GM21786 (cell line): ENCODE measurements at regions not wholly inside any gene's neighbourhood (a gene's known extent, or its start where the extent isn't known, plus 50 kb on each side); places are given as distances from the start of the nearest gene placed in this dataset.
"Not testable (repeated sequence)": the region's sequence is repeated elsewhere in the genome, so short reads cannot be mapped to it uniquely, and the experiment has no call there.

Experiments
- ATAC-seq: cut with Tn5 transposase; IDR thresholded peaks from one replicate; pipeline ENCODE4 v1.9.1; 2021; ENCODE audit not compliant: unreplicated experiment

DNA sequence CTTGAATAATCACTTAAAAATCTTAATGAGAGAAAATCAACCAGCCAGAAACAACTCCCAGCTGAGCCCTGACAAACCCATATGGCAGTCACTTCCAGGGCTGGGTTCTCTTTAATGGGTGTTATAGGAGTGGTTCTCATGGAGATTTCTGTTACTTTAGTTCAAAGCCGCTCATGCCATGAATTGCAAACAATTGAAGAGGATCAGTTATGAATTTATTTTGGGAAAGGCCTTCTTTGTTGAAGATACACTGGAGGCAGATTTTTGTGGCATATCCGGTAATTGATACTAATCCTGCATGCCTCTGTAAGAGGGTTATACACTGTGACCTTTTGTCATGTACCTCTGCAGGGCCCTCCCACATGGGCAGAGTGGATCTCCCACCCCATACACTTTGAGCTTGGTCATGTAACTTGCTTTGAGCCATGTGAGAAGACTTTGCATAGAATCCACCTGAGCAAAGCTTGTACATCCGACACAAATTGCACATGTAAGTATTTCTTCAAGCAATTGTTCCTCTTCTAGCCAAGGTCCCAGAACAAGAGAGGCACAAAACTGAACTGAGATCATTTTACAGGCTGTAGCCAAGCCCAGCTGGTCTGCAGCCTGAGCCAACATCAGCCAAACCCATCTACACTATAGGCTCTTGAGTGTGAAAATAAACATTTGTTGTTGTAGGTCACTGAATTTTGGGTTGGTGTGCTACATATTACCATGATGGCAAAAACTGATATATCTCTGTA, 492.3 kb downstream of the PREX1 start:
- no peak for ATAC-seq

- no peak for ATAC-seq
Measured at GRCh38 chr20:48333707-48334106, 494.1 kb downstream of the PREX1 start.

- ATAC-seq = no peak
Measured at GRCh38 chr20:48332555-48332954, 495.2 kb downstream of the PREX1 start.

- no peak for ATAC-seq
Measured at GRCh38 chr20:48331518-48332286, 496.1 kb downstream of the PREX1 start.

GRCh38 chr20:48329676-48330664, 497.8 kb downstream of the PREX1 start:
- ATAC-seq = no peak

DNA sequence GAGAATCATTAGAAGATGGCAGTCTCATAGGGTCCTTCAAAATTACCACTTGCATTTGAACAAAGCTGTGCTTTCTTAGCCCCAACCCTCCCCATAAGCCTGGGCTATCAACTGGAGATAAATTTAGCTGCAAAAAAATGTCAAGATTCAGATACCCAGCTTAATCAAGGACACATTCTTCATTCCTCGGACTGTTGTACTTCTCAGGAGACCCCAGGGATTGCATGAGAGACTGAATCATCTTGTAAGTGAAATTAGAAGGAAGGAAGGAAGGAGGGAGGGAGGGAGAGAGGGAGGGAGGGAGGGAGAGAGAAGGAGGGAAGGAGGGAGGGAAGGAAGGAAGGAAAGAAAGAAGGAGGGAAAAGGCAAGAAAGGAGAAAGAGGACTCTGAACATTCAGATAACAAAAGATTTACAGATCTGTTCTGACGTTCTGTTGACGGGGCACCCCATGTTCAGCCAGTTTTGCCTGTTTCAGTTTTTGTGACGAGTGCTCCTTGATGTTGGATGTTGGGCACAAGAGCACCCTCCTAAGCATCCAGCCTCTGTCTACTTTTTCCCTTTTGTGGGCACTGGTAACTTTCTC, 498.7 kb downstream of the PREX1 start:
- no peak for ATAC-seq

DNA sequence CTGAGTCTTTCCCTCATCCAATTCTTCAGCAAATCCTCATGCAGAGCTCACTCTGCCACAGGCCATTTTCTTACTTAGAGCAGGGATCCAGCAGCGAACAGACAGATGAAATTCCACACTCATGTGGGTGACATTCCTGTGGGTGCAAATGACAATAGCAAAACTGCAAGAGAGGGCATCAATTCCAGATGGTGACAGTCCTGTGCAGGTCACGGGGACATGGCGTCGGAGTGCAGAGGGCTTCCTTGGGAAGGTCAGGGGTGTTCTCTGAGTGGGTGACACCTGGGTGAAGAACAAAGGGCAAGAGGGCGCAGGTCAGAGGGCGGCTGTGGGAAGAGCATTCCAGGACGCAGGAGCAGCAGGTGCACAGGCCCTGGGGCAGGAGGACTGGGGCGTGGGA, 500.0 kb downstream of the PREX1 start:
- ATAC-seq = not testable (repeated sequence)

DNA sequence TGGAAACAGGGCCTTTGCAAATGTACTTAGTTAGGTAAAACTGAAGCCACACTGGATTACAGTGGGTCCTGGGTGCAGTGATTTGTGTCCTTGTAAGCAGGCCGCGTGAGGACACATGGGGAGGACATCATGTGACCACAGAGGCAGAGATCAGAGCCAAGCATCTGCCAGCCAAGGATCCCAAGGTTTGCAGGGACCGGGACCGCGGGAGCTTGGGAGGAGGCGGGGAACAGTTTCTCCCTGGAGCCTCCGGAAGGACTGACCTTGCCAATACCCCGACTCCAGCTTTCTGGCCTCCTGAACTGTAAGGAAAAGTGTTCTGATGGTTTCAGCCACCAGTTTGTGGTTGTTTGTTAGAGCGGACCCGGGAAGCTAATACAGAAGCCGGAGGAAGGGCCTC, 500.9 kb downstream of the PREX1 start:
- no peak for ATAC-seq

- no peak for ATAC-seq
Measured at GRCh38 chr20:48326434-48326691, 501.4 kb downstream of the PREX1 start.

DNA sequence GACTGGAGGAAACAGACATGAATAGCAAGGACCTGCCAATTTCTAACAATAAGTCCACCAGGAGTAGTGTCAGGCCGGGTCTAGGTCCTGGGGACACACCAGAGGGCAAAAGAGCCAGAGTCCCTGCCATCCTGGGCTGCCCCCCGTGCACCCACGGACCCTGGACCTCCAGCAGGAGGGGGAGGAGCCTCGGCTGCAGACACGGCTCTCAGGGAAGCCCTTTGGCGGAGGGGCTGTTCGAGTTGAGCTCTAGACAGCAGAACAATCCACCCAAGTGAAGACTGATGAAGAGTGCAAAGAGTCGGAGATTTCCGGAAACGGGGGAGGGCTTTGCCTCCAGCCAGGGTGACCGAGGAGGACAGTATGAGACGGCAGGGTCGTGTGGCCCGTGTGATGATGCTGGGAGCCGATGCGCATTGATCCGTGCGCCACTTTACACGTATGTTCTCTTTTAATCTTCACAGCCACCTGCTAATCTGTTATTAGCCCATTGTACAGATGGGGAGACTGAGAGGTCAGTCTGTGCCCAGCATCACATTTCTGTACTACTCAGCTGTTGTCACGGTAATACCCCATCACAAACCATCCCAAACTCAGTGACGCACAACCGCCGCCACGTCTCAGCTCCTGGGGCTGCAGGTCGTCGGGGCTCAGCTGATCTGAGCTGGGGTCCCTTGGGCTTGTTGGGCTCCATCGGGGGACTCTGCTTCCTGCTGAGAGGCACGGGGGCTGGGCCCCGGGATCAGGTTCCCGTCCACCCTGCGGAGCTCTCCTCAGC, 502.0 kb downstream of the PREX1 start:
- ATAC-seq = no peak

DNA sequence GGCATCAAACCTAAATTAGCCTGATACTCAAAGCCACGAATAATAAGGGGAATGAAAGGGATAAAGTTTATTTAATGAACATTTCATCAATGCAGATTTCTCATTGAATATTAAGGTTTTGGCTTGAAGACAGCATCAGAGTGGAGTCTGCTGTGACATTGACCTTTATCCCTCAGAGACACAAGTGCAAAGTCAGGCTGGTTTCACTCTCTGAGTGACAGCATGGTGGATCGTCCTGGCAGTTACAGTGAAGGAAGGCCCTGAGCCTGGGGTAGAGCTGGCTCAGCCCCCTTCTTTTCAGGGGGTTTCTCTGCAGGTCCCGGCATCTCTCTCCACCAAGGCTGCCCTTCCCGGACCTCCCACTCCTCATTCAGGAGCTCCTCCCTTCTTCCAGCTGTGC, 503.1 kb downstream of the PREX1 start:
- ATAC-seq = no peak

DNA sequence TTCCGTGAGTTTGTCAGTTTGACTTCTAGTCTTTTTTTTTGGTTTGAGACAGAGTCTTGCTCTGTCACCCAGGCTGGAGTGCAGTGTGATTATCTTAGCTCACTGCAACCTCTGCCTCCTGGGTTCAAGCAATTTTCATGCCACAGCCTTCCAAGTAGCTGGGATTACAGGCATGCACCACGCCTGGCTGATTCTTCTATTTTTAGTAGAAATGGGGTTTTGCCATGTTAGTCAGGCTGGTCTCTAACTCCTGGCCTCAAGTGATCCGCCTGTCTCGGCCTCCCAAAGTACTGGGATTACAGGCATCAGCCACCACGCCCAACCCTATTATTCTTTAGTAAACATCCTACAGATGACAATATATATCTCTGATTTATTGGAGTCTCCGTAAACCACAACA, 506.5 kb downstream of the PREX1 start:
- ATAC-seq = no peak

DNA sequence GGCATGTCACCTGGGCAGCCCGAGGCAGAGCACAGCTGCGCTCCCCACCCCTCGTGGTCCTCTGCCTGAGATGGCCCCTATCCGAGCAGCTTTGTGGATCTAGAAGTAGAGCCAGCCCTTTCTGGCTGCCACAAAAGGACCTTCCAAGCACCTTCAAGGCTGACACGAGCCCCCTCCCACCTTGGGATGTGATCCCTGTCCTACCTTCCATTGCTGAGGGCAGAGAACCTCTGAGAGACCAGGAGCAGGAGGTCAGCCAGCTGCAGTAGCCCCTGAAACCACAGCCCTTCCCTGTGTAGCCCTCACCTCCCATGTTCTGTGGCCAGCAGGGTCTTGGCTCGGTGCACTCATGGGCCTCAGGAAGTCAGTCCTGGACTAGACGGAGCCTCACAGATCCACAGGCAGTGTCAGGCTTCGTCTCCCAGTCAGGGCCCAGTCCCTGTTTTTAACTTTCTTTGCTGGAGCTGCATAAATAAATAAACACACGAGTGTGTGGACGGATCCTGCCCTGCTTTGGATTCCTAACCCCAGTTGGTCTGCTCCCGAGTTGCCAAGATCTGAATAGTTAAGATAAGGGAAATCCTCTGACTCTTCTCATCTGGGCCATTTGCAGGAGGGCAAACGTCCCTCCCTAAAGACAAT, 507.7 kb downstream of the PREX1 start:
- ATAC-seq = no peak

DNA sequence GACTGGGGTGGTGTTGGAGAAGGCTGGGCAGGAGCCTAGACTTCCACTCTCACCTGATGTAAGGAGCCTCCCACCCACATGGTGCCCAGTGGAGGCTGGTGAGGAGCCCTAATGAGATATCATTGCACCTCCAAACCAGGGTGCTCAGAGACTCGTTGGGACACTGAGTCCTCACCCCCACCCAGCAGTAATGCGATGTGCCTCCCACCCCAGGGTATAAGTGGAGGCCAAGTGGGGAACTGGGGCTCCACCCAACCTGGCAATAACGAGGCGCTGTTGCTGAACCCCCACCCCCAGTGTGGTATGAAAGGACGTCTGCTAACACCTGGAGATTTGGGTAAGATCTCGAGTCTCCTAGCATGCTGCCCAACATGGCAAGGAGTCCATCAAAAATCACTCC, 510.2 kb downstream of the PREX1 start:
- ATAC-seq = no peak

DNA sequence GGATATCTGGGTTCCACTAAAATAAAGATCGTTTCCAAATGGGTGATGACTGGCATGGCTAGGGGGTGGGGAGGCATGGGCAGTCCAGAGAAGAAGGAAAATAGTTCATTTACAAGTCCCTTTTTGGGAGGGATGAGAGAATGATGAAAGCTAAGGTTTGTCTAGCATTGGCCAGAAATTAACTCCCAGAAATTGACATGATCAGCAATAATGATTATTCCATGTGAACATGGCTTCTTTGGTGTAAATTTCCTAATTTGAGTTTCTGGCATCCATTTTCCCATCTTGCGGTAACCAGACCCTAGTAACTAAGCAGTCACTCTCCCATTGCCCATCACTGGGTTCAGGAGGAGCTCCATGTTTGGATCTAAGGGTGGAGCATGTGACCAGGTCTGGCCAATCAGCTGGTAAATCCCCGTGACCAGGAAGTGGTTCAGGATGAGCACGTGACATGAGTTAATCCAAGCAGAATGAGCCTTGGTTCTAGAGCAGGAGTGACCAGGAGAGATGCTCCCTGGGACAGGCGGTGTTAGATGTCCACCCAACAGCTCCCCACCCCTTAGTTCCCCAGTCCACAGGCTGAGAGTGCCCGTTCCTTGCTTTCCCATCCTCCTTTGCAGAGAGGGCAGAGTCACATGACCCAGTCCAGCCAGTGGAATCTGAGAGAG, 512.7 kb downstream of the PREX1 start:
- no peak for ATAC-seq

GRCh38 chr20:48313324-48313723, 514.5 kb downstream of the PREX1 start:
- ATAC-seq = no peak

DNA sequence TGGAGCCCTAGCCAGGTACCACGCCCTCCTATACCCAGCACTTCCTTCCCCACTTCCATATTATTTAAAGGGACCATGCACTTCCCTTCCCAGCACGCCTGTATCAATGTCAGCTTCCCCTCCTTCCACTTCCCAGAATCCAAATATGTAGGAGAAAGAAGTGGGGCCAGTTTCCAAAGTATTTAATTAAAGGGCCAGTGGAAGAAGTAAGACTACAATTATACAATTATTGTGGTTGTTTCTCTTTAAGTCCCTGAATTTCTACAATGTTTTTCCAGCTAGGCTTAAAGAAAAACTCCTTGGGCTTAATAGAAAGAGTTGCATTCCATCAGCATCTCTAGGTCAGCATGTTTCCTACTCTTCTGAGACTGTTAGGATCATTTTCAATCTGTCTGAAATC, 515.8 kb downstream of the PREX1 start:
- no peak for ATAC-seq

DNA sequence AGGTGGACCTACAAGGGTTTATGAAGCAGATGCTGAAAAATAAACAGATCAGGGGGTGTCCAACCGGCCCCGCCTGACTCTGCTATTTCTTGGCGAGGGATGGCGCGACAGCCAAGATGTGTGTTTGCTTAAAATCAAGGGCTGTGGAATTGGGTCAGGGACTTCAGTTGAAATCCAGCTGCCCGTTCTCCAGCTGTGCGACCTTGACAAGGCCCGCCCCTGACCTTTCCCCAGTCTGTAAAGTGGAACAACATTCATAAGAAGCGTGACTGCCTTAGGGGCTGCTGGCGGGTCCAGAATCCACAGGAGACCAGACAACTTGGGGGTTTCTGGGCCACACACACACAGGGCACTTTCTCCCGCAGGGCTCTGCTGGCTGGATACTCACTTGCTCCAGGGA, 517.5 kb downstream of the PREX1 start:
- no peak for ATAC-seq

GRCh38 chr20:48309293-48309692, 518.5 kb downstream of the PREX1 start:
- no peak for ATAC-seq

- ATAC-seq = no peak
Measured at GRCh38 chr20:48308882-48309281, 518.9 kb downstream of the PREX1 start.
